KMS-11 (cell line): ENCODE measurements at regions not wholly inside any gene's neighbourhood (a gene's known extent, or its start where the extent isn't known, plus 50 kb on each side); places are given as distances from the start of the nearest gene placed in this dataset.

Source experiments
- H2AFZ ChIP-seq: fragments of 200-600 bp; sonication (generic); 2 replicates; pipeline ENCODE4 v1.6.1; 2016; ENCODE audit warnings: antibody characterized with exemption, mixed run types, low read depth
- H3K27ac ChIP-seq: fragments of 200-600 bp; sonication (generic); 2 replicates; pipeline ENCODE4 v1.6.1; 2016; ENCODE audit warnings: mild to moderate bottlenecking, mixed run types
- H3K27me3 ChIP-seq: fragments of 200-600 bp; sonication (generic); 2 replicates; pipeline ENCODE4 v1.6.1; 2017; ENCODE audit warnings: mild to moderate bottlenecking, low read depth, mixed run types, moderate library complexity; ENCODE audit not compliant: insufficient read depth
- H3K36me3 ChIP-seq: fragments of 200-600 bp; sonication (generic); 2 replicates; pipeline ENCODE4 v1.6.1; 2017; ENCODE audit warnings: mild to moderate bottlenecking, mixed run types; ENCODE audit not compliant: insufficient read depth
- H3K4me1 ChIP-seq: fragments of 200-600 bp; sonication (generic); 2 replicates; pipeline ENCODE4 v1.6.1; 2016; ENCODE audit warnings: mild to moderate bottlenecking, low read depth, mixed run types; ENCODE audit not compliant: poor library complexity, severe bottlenecking
- H3K4me2 ChIP-seq: fragments of 200-600 bp; sonication (generic); 2 replicates; pipeline ENCODE4 v1.7.0; 2016; ENCODE audit warnings: mild to moderate bottlenecking, mixed run types
- H3K4me3 ChIP-seq: fragments of 200-600 bp; sonication (generic); IDR thresholded peaks from 2 replicates; pipeline ENCODE4 v1.6.1; 2017; ENCODE audit warnings: low read depth, low read length, mixed read lengths; ENCODE audit not compliant: insufficient read depth
- H3K79me2 ChIP-seq: fragments of 200-600 bp; sonication (generic); 2 replicates; pipeline ENCODE4 v1.6.1; 2016; ENCODE audit warnings: low read depth, mixed run types; ENCODE audit not compliant: insufficient read depth
- H3K9ac ChIP-seq: fragments of 200-600 bp; sonication (generic); 2 replicates; pipeline ENCODE4 v1.6.1; 2016; ENCODE audit warnings: mild to moderate bottlenecking, mixed run types
- H4K20me1 ChIP-seq: fragments of 200-600 bp; sonication (generic); 2 replicates; pipeline ENCODE4 v1.6.1; 2016; ENCODE audit warnings: mild to moderate bottlenecking, mixed run types; ENCODE audit not compliant: insufficient read depth
- CTCF ChIP-seq: fragments of 200-600 bp; sonication (generic); conservative IDR thresholded peaks from 2 replicates; pipeline ENCODE4 v1.6.1; 2017; ENCODE audit warnings: low read depth, mild to moderate bottlenecking, antibody characterized with exemption, low read length, moderate library complexity, mixed read lengths

- no peaks in the 10 kb centered on the region for H3K27me3 ChIP-seq
- no peaks in the 10 kb centered on the region for H3K79me2 ChIP-seq
These were observed 350.9 kb downstream of the ZIC1 start for GRCh38 chr3:147760085-147760484.

GRCh38 chr3:147760941-147761340 is 351.8 kb downstream of the ZIC1 start:
- H2AFZ ChIP-seq = no peak overlapping the region
- TF ChIP-seq CTCF = no peak

More at GRCh38 chr3:147760085-147760484, 350.9 kb downstream of the ZIC1 start:
- Histone ChIP-seq H3K27ac (no peak overlapping the region), H3K4me1 (no peaks in the 10 kb centered on the region), H4K20me1 (no peaks in the 10 kb centered on the region), H3K36me3 (no peaks in the 10 kb centered on the region), H3K9ac (no peak overlapping the region), H3K4me2 (no peak overlapping the region), H3K4me3 (no peak overlapping the region), H2AFZ (no peak overlapping the region)
- no peak for TF ChIP-seq CTCF

GRCh38 chr3:147773116-147773630 is 364.0 kb downstream of the ZIC1 start:
- no peak for TF ChIP-seq CTCF
- Histone ChIP-seq H3K27me3 (no peaks in the 10 kb centered on the region), H3K4me3 (no peak overlapping the region), H3K4me2 (no peak overlapping the region), H3K27ac (no peak overlapping the region), H3K4me1 (no peaks in the 10 kb centered on the region), H3K36me3 (no peaks in the 10 kb centered on the region), H3K9ac (no peak overlapping the region), H3K79me2 (no peaks in the 10 kb centered on the region), H4K20me1 (no peaks in the 10 kb centered on the region), H2AFZ (no peak overlapping the region)

More at GRCh38 chr3:147760941-147761340, 351.8 kb downstream of the ZIC1 start:
- H3K9ac ChIP-seq = no peak overlapping the region
- H3K27me3 ChIP-seq = no peaks in the 10 kb centered on the region
- H3K79me2 ChIP-seq = no peaks in the 10 kb centered on the region
- H3K27ac ChIP-seq = no peak overlapping the region
- no peaks in the 10 kb centered on the region for H3K36me3 ChIP-seq
- no peak overlapping the region for H3K4me3 ChIP-seq
- H3K4me1 ChIP-seq = no peaks in the 10 kb centered on the region
- no peak overlapping the region for H3K4me2 ChIP-seq
- no peaks in the 10 kb centered on the region for H4K20me1 ChIP-seq

- no peak overlapping the region for H3K27ac ChIP-seq
- H3K36me3 ChIP-seq = no peaks in the 10 kb centered on the region
- TF ChIP-seq CTCF = no peak
- H4K20me1 ChIP-seq = no peaks in the 10 kb centered on the region
- no peak overlapping the region for H3K9ac ChIP-seq
- H3K79me2 ChIP-seq = no peaks in the 10 kb centered on the region
- no peaks in the 10 kb centered on the region for H3K27me3 ChIP-seq
- no peaks in the 10 kb centered on the region for H3K4me1 ChIP-seq
- no peak overlapping the region for H2AFZ ChIP-seq
- H3K4me3 ChIP-seq = no peak overlapping the region
- no peak overlapping the region for H3K4me2 ChIP-seq
These were observed 366.2 kb downstream of the ZIC1 start for GRCh38 chr3:147775411-147775810.
